ENCODE measurements at regions not wholly inside any gene's neighbourhood (a gene's known extent, or its start where the extent isn't known, plus 50 kb on each side); places are given as distances from the start of the nearest gene placed in this dataset.

DNA sequence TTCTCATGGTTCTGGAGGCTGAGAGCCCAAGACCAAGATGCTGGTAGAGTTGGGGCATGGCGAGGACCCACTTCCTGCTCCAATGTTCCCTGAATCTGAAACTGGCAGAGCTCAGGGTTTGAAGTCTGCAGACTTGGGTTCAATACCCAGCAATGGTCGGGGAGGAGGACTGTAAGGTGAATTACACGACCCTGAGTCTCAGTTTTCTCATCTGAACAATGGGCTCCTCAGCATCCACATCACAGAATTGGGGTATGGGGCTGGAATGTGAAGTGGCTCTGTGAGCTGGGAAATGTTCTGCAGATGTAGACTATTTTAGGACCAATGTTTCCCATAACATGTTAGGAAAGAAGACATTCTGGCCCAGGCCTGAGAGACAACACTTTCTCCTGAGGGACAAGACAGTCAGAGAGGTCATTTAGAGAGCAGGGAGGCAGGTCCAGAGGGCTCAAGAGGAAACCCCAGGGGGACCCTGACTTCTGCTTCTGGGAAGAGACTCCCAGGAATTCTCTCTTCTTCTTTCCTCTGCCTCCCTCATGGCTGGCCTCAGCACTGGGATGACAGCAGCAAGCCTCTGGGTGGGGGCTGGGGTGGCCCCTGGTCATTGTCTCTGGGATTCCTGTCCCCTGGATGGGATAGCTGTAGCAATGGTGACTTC, 141.3 kb upstream of the PMEPA1 start:
- TF ChIP-seq, protein P1, sequence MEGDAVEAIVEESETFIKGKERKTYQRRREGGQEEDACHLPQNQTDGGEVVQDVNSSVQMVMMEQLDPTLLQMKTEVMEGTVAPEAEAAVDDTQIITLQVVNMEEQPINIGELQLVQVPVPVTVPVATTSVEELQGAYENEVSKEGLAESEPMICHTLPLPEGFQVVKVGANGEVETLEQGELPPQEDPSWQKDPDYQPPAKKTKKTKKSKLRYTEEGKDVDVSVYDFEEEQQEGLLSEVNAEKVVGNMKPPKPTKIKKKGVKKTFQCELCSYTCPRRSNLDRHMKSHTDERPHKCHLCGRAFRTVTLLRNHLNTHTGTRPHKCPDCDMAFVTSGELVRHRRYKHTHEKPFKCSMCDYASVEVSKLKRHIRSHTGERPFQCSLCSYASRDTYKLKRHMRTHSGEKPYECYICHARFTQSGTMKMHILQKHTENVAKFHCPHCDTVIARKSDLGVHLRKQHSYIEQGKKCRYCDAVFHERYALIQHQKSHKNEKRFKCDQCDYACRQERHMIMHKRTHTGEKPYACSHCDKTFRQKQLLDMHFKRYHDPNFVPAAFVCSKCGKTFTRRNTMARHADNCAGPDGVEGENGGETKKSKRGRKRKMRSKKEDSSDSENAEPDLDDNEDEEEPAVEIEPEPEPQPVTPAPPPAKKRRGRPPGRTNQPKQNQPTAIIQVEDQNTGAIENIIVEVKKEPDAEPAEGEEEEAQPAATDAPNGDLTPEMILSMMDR (IDR thresholded peaks at IDR 0.05): no peak
- TF ChIP-seq POLR2A (IDR thresholded peaks at IDR 0.05): no peak

Data from uterus (tissue), 2 donors.